RWPE2 (cell line): ENCODE measurements at regions not wholly inside any gene's neighbourhood (a gene's known extent, or its start where the extent isn't known, plus 50 kb on each side); places are given as distances from the start of the nearest gene placed in this dataset.

ENCODE experiments used
- ATAC-seq: fragments of 200-7000 bp; cut with Tn5 transposase; 3 replicates; pipeline ENCODE4 v1.9.1; 2021; ENCODE audit warnings: low read depth
- DNase-seq: peaks from one replicate; pipeline ENCODE4 v3.0.0-alpha.2; 2020; ENCODE audit warnings: low spot score
- H3K27ac ChIP-seq: fragments of 450-650 bp; 2 replicates; pipeline ENCODE4 v1.5.1; 2017; ENCODE audit warnings: mild to moderate bottlenecking; ENCODE audit not compliant: poor library complexity, severe bottlenecking
- H3K27me3 ChIP-seq: fragments of 250-450 bp; sonication (Bioruptor Pico); 2 replicates; pipeline ENCODE4 v1.5.1; 2021; ENCODE audit warnings: mild to moderate bottlenecking, moderate library complexity; ENCODE audit not compliant: insufficient read depth, poor library complexity, severe bottlenecking
- H3K36me3 ChIP-seq: fragments of 250-450 bp; sonication (Bioruptor Pico); 2 replicates; pipeline ENCODE4 v1.5.1; 2020; ENCODE audit warnings: low read depth, mild to moderate bottlenecking, moderate library complexity
- H3K4me1 ChIP-seq: fragments of 250-450 bp; sonication (Bioruptor Pico); 2 replicates; pipeline ENCODE4 v1.5.1; 2021; ENCODE audit warnings: mild to moderate bottlenecking, moderate library complexity; ENCODE audit not compliant: insufficient read depth, poor library complexity, severe bottlenecking
- H3K4me3 ChIP-seq: fragments of 250-450 bp; sonication (Bioruptor Pico); 2 replicates; pipeline ENCODE4 v1.5.1; 2021; ENCODE audit warnings: mild to moderate bottlenecking, moderate library complexity; ENCODE audit not compliant: severe bottlenecking
- H3K9me3 ChIP-seq: fragments of 250-450 bp; sonication (Bioruptor Pico); 2 replicates; pipeline ENCODE4 v1.5.1; 2021; ENCODE audit warnings: mild to moderate bottlenecking, moderate library complexity; ENCODE audit not compliant: severe bottlenecking
- CTCF ChIP-seq: fragments of 450-650 bp; IDR thresholded peaks from one replicate; pipeline ENCODE4 v1.5.1; 2017; ENCODE audit warnings: mild to moderate bottlenecking, moderate library complexity; ENCODE audit not compliant: poor library complexity, severe bottlenecking

GRCh38 chr9:85215416-85215815, 526.3 kb downstream of the AGTPBP1 start:
- Histone ChIP-seq H3K4me1 (peaks cover 29% of the 10 kb centered on the region), H3K4me3 (no peak overlapping the region), H3K27ac (no peak overlapping the region), H3K27me3 (no peaks in the 10 kb centered on the region), H3K9me3 (no peaks in the 10 kb centered on the region), H3K36me3 (no peaks in the 10 kb centered on the region)
- ATAC-seq (no peak), DNase-seq (no peak)
- no peak for TF ChIP-seq CTCF

- ATAC-seq, result no peak; the same call in 2 of the 3 replicates
- DNase-seq, result no peak
Measured at GRCh38 chr9:85213650-85214607, 527.8 kb downstream of the AGTPBP1 start.

GRCh38 chr9:85212887-85213286, 528.9 kb downstream of the AGTPBP1 start:
- no peak for TF ChIP-seq CTCF
- Histone ChIP-seq H3K4me1 (peaks cover 29% of the 10 kb centered on the region), H3K36me3 (no peaks in the 10 kb centered on the region), H3K9me3 (no peaks in the 10 kb centered on the region), H3K4me3 (no peak overlapping the region), H3K27me3 (no peaks in the 10 kb centered on the region), H3K27ac (peak overlapping the region; percentile 88)
- DNase-seq, result peak; percentile 69
- ATAC-seq, result peak; percentile 81

More at GRCh38 chr9:85213650-85214607, 527.8 kb downstream of the AGTPBP1 start:
- Histone ChIP-seq H3K9me3 (no peaks in the 10 kb centered on the region), H3K36me3 (no peaks in the 10 kb centered on the region), H3K27ac (peak overlapping the region; percentile 88), H3K27me3 (no peaks in the 10 kb centered on the region), H3K4me3 (no peak overlapping the region), H3K4me1 (peaks cover 29% of the 10 kb centered on the region)
- no peak for TF ChIP-seq CTCF

GRCh38 chr9:85212209-85212608, 529.5 kb downstream of the AGTPBP1 start:
- Histone ChIP-seq H3K36me3 (no peaks in the 10 kb centered on the region), H3K27me3 (no peaks in the 10 kb centered on the region), H3K4me1 (peaks cover 26% of the 10 kb centered on the region), H3K4me3 (no peak overlapping the region), H3K27ac (peak overlapping the region; percentile 88), H3K9me3 (no peaks in the 10 kb centered on the region)
- TF ChIP-seq CTCF, result no peak
- DNase-seq (no peak), ATAC-seq (peak; percentile 87)

GRCh38 chr9:85208666-85209065, 533.1 kb downstream of the AGTPBP1 start:
- Histone ChIP-seq H3K36me3 (no peaks in the 10 kb centered on the region), H3K9me3 (no peaks in the 10 kb centered on the region), H3K27me3 (no peaks in the 10 kb centered on the region), H3K27ac (no peak overlapping the region), H3K4me3 (no peak overlapping the region), H3K4me1 (peaks cover 18% of the 10 kb centered on the region)
- DNase-seq (no peak), ATAC-seq (no peak)
- no peak for TF ChIP-seq CTCF
